SU-DHL-6 (cell line): ENCODE measurements at regions not wholly inside any gene's neighbourhood (a gene's known extent, or its start where the extent isn't known, plus 50 kb on each side); places are given as distances from the start of the nearest gene placed in this dataset.

ENCODE experiments used
- EZH2phosphoT487 ChIP-seq: fragments of 200-600 bp; sonication (generic), shearing (Covaris generic); conservative IDR thresholded peaks from 2 replicates; pipeline ENCODE4 v1.6.1; 2018; ENCODE audit warnings: mild to moderate bottlenecking, antibody characterized with exemption, low read length, moderate library complexity, mixed read lengths
- TF ChIP-seq, protein P1 (sequence below): fragments of 200-600 bp; sonication (generic); IDR thresholded peaks from one replicate; pipeline ENCODE4 v1.5.1; 2017; ENCODE audit warnings: antibody characterized with exemption, mild to moderate bottlenecking, low read length, moderate library complexity; ENCODE audit not compliant: insufficient read depth, poor library complexity, severe bottlenecking

DNA sequence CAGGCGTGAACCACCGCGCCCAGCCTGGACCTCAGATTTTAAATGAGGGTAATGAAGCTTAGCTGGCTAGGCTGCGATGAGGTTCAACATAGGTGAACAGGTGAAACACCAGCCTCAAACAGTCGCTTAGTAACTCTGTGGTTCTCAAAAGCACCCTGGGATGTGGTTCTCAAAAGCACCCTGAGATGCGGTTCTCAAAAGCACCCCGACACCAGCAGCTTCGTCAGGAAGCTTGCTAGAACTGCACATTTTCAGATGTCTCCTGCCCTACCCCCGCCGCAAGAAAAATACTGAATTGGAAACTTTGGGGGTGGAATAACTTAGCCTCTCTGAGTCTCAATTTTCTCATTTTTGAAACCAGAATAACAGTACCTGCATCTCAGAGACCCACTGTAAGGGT, 86.7 kb upstream of the XYLT1 start:
- TF ChIP-seq, protein P1, sequence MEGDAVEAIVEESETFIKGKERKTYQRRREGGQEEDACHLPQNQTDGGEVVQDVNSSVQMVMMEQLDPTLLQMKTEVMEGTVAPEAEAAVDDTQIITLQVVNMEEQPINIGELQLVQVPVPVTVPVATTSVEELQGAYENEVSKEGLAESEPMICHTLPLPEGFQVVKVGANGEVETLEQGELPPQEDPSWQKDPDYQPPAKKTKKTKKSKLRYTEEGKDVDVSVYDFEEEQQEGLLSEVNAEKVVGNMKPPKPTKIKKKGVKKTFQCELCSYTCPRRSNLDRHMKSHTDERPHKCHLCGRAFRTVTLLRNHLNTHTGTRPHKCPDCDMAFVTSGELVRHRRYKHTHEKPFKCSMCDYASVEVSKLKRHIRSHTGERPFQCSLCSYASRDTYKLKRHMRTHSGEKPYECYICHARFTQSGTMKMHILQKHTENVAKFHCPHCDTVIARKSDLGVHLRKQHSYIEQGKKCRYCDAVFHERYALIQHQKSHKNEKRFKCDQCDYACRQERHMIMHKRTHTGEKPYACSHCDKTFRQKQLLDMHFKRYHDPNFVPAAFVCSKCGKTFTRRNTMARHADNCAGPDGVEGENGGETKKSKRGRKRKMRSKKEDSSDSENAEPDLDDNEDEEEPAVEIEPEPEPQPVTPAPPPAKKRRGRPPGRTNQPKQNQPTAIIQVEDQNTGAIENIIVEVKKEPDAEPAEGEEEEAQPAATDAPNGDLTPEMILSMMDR, result no peak
- no peak for TF ChIP-seq EZH2phosphoT487
